ENCODE measurements at regions not wholly inside any gene's neighbourhood (a gene's known extent, or its start where the extent isn't known, plus 50 kb on each side); places are given as distances from the start of the nearest gene placed in this dataset.
A peak's percentile ranks its signal among the peaks of the same experiment; 100 is the strongest.
"Not testable (repeated sequence)": the region's sequence is repeated elsewhere in the genome, so short reads cannot be mapped to it uniquely, and the experiment has no call there.

GRCh38 chr4:58063404-58064160 lies 953.4 kb upstream of the IGFBP7 start:
- no peak for DNase-seq (ENCODE audit: low spot score)

- DNase-seq (ENCODE audit: low spot score): peak; percentile 3
These were observed 951.8 kb upstream of the IGFBP7 start for GRCh38 chr4:58061967-58062366.

- no peak for DNase-seq (ENCODE audit: low spot score)
These were observed 940.3 kb upstream of the IGFBP7 start for GRCh38 chr4:58050439-58050838.

- DNase-seq (ENCODE audit: low spot score): no peak
These were observed 938.3 kb upstream of the IGFBP7 start for GRCh38 chr4:58048491-58048890.

- DNase-seq (ENCODE audit: low spot score): no peak
These were observed 932.0 kb upstream of the IGFBP7 start for GRCh38 chr4:58042176-58042575.

- no peak for DNase-seq (ENCODE audit: low spot score)
These were observed 883.8 kb upstream of the IGFBP7 start for GRCh38 chr4:57993944-57994343.

GRCh38 chr4:57989430-57989829 lies 879.2 kb upstream of the IGFBP7 start:
- DNase-seq (ENCODE audit: low spot score): no peak

- no peak for DNase-seq (ENCODE audit: low spot score)
These were observed 875.0 kb upstream of the IGFBP7 start for GRCh38 chr4:57985161-57985560.

- no peak for DNase-seq (ENCODE audit: low spot score)
These were observed 870.9 kb upstream of the IGFBP7 start for GRCh38 chr4:57981123-57981522.

- DNase-seq (ENCODE audit: low spot score): no peak
These were observed 864.6 kb upstream of the IGFBP7 start for GRCh38 chr4:57974821-57975220.

- no peak for DNase-seq (ENCODE audit: low spot score)
These were observed 863.6 kb upstream of the IGFBP7 start for GRCh38 chr4:57973819-57974218.

- no peak for DNase-seq (ENCODE audit: low spot score)
These were observed 861.1 kb upstream of the IGFBP7 start for GRCh38 chr4:57971261-57971660.

GRCh38 chr4:57966987-57967760 lies 857.0 kb upstream of the IGFBP7 start:
- DNase-seq (ENCODE audit: low spot score): no peak

- DNase-seq (ENCODE audit: low spot score): not testable (repeated sequence)
These were observed 855.2 kb upstream of the IGFBP7 start for GRCh38 chr4:57965431-57965830.

GRCh38 chr4:57945298-57945697 lies 835.1 kb upstream of the IGFBP7 start:
- DNase-seq (ENCODE audit: low spot score): no peak

GRCh38 chr4:57943682-57944081 lies 833.5 kb upstream of the IGFBP7 start:
- DNase-seq (ENCODE audit: low spot score): no peak

- not testable (repeated sequence) for DNase-seq (ENCODE audit: low spot score)
These were observed 827.1 kb upstream of the IGFBP7 start for GRCh38 chr4:57937326-57937725.

GRCh38 chr4:57926311-57926710 lies 816.1 kb upstream of the IGFBP7 start:
- no peak for DNase-seq (ENCODE audit: low spot score)

- DNase-seq (ENCODE audit: low spot score): no peak
These were observed 814.8 kb upstream of the IGFBP7 start for GRCh38 chr4:57924951-57925350.

GRCh38 chr4:57916479-57916878 lies 806.3 kb upstream of the IGFBP7 start:
- no peak for DNase-seq (ENCODE audit: low spot score)

- no peak for DNase-seq (ENCODE audit: low spot score)
These were observed 801.0 kb upstream of the IGFBP7 start for GRCh38 chr4:57911203-57911602.

- DNase-seq (ENCODE audit: low spot score): no peak
These were observed 800.0 kb upstream of the IGFBP7 start for GRCh38 chr4:57910151-57910550.

- no peak for DNase-seq (ENCODE audit: low spot score)
These were observed 795.8 kb upstream of the IGFBP7 start for GRCh38 chr4:57905965-57906364.

- DNase-seq (ENCODE audit: low spot score): no peak
These were observed 766.9 kb upstream of the IGFBP7 start for GRCh38 chr4:57877047-57877458.

Data from NAMALWA (cell line).